K562 (cell line): ENCODE measurements at regions not wholly inside any gene's neighbourhood (a gene's known extent, or its start where the extent isn't known, plus 50 kb on each side); places are given as distances from the start of the nearest gene placed in this dataset.

ENCODE experiments used
- ATAC-seq: fragments of 200-7000 bp; cut with Tn5 transposase; 3 replicates; pipeline ENCODE4 v1.9.1; 2020; ENCODE audit warnings: moderate library complexity
- BruUV-seq: library from RNA; stranded (reverse); fragments of 400-500 nt; replicated peaks from 2 replicates; lab custom pipeline; 2021; lab: Mats Ljungman, UMichigan
- CTCF ChIA-PET: fragments of 300-600 bp; formaldehyde crosslinking; extraction: SDS; loops from one replicate; lab custom pipeline; 2021; ENCODE audit warnings: low intra/inter-chr PET ratio; lab: Yijun Ruan, JAX
- POLR2A ChIA-PET: fragments of 300-600, 350-650 bp; sonication (Branson Sonifier 250); formaldehyde crosslinking; extraction: SDS; loops from one replicate; lab custom pipeline; 2021; ENCODE audit warnings: antibody characterized with exemption, inconsistent platforms; lab: Yijun Ruan, JAX
- DNase-seq, 4 experiments: peaks; one replicate each; pipeline versions ENCODE4 v3.0.0 to v3.0.0-alpha.2; 2011 to 2018; ENCODE audit warnings: low spot score in 3 of 4, mixed read lengths in 3 of 4; ENCODE audit errors: extremely low read depth in 1 of 4
- FAIRE-seq: peaks from 2 replicates; lab custom pipeline; 2011; peaks lifted over from hg19 to GRCh38; lab: Jason Lieb, UNC
- H2AFZ ChIP-seq: 2 replicates; pipeline ENCODE4 v1.6.0; 2011; ENCODE audit warnings: low read depth, low read length, control low read depth, inconsistent platforms
- H3K27ac ChIP-seq: fragments of 200-600 bp; 3 replicates; pipeline ENCODE4 v1.8.0; 2011; ENCODE audit warnings: low read depth, mild to moderate bottlenecking, control low read depth, inconsistent platforms, low read length, moderate library complexity, mixed read lengths; ENCODE audit errors: extremely low read depth
- H3K27me3 ChIP-seq, 2 experiments: fragments of 300-600 bp in 1 of 2; 2 replicates in 1 of 2; 3 replicates in 1 of 2; pipeline versions ENCODE4 v1.6.0 to v1.8.0; 2011; ENCODE audit warnings: inconsistent platforms in 2 of 2, low read length in 2 of 2, mild to moderate bottlenecking in 1 of 2, mixed read lengths in 1 of 2, moderate library complexity in 1 of 2; ENCODE audit not compliant: control insufficient read depth in 2 of 2, insufficient read depth in 2 of 2
- H3K36me3 ChIP-seq: fragments of 300-600 bp; 3 replicates; pipeline ENCODE4 v1.8.0; 2011; ENCODE audit warnings: mild to moderate bottlenecking, low read length, inconsistent platforms; ENCODE audit not compliant: control insufficient read depth, insufficient read depth
- H3K4me1 ChIP-seq, 2 experiments: fragments of 200-600 bp in 1 of 2; replicated peaks in 1 of 2; 2 replicates in 1 of 2; 3 replicates in 1 of 2; pipeline versions ENCODE4 v1.5.1 to v1.8.0; 2011; ENCODE audit warnings: inconsistent platforms in 2 of 2, low read length in 2 of 2, mild to moderate bottlenecking in 1 of 2, mixed read lengths in 1 of 2, moderate library complexity in 1 of 2; ENCODE audit not compliant: control insufficient read depth in 2 of 2, insufficient read depth in 2 of 2
- H3K4me2 ChIP-seq: 2 replicates; pipeline ENCODE4 v1.6.1; 2011; ENCODE audit warnings: low read length, control low read depth, inconsistent platforms, mixed read lengths; ENCODE audit not compliant: insufficient read depth
- H3K4me3 ChIP-seq: fragments of 200-600 bp; sonication (generic), shearing (Covaris generic); 2 replicates; pipeline ENCODE4 v1.5.1; 2016; ENCODE audit warnings: control low read depth, inconsistent platforms
- H3K79me2 ChIP-seq: fragments of 200-600 bp; 3 replicates; pipeline ENCODE4 v1.8.0; 2011; ENCODE audit warnings: low read length, inconsistent platforms; ENCODE audit not compliant: control insufficient read depth, insufficient read depth
- H3K9ac ChIP-seq, 2 experiments: 2 replicates each; pipeline versions ENCODE4 v1.6.0 to v1.6.1; 2011; ENCODE audit warnings: low read depth in 2 of 2, low read length in 2 of 2, control low read depth in 1 of 2, inconsistent platforms in 1 of 2, mild to moderate bottlenecking in 1 of 2, mixed read lengths in 1 of 2; ENCODE audit not compliant: insufficient read depth in 1 of 2
- H3K9me1 ChIP-seq: one replicate; pipeline ENCODE4 v1.6.0; 2011; ENCODE audit warnings: inconsistent platforms, mild to moderate bottlenecking, low read length, moderate library complexity; ENCODE audit not compliant: control insufficient read depth, insufficient read depth
- H3K9me3 ChIP-seq: replicated peaks from 2 replicates; pipeline ENCODE4 v1.5.1; 2011; ENCODE audit warnings: low read depth, low read length, inconsistent platforms; ENCODE audit not compliant: control insufficient read depth, insufficient read depth
- H4K20me1 ChIP-seq: replicated peaks from 2 replicates; pipeline ENCODE4 v1.6.1; 2011; ENCODE audit warnings: low read length, inconsistent platforms, mixed read lengths; ENCODE audit not compliant: control insufficient read depth, insufficient read depth
- BHLHE40 ChIP-seq: IDR thresholded peaks from 2 replicates; pipeline ENCODE4 v1.6.1; 2011; ENCODE audit warnings: low read length, improper control_type of control experiment
- BMI1 ChIP-seq: fragments of 150-350 bp; IDR thresholded peaks from 2 replicates; pipeline ENCODE4 v1.6.1; 2014; ENCODE audit warnings: low read length
- FOXA3 ChIP-seq, 2 experiments: fragments of 450-650 bp in 1 of 2; sonication (generic) in 1 of 2; formaldehyde crosslinking; IDR thresholded peaks in 1 of 2; conservative IDR thresholded peaks in 1 of 2; 2 replicates each; pipeline versions ENCODE4 v1.4.0 to v1.8.0; 2020 to 2022; ENCODE audit warnings: mild to moderate bottlenecking in 2 of 2, missing genetic modification reagents in 1 of 2
- MCM2 ChIP-seq: fragments of 450-650 bp; IDR thresholded peaks from 2 replicates; pipeline ENCODE4 v1.6.1; 2017; ENCODE audit warnings: low read depth, mild to moderate bottlenecking
- PRPF4 ChIP-seq: fragments of 200-400 bp; formaldehyde crosslinking; IDR thresholded peaks from one replicate; pipeline ENCODE4 v1.6.1; 2017; ENCODE audit warnings: low read length, low read depth, mild to moderate bottlenecking; ENCODE audit not compliant: insufficient read depth, poor library complexity, severe bottlenecking
- RB1 ChIP-seq: fragments of 450-650 bp; IDR thresholded peaks from 2 replicates; pipeline ENCODE4 v1.6.1; 2017; ENCODE audit warnings: low read depth, mild to moderate bottlenecking
- SMARCB1 ChIP-seq: IDR thresholded peaks from 2 replicates; pipeline ENCODE4 v1.6.1; 2011; ENCODE audit warnings: improper control_type of control experiment, low read depth; ENCODE audit not compliant: insufficient read length
- U2AF2 ChIP-seq: fragments of 200-400 bp; formaldehyde crosslinking; optimal IDR thresholded peaks from 2 replicates; pipeline ENCODE3; 2017; ENCODE audit warnings: low read depth, mild to moderate bottlenecking, low read length
- ZFP1 ChIP-seq: fragments of 450-650 bp; formaldehyde crosslinking; IDR thresholded peaks from 2 replicates; pipeline ENCODE4 v1.4.0; 2020; ENCODE audit warnings: mild to moderate bottlenecking, mixed read lengths
- ZNF76 ChIP-seq: fragments of 250-450 bp; sonication (Bioruptor Pico); IDR thresholded peaks from 2 replicates; pipeline ENCODE4 v1.4.0; 2020; ENCODE audit warnings: mild to moderate bottlenecking, moderate library complexity, borderline replicate concordance
- WGBS: fragments of 100-300 bp; shearing (Covaris generic); methylation state at CpG from one replicate; pipeline ENCODE4 v1.1.6; 2016; ENCODE audit warnings: low coverage, mixed read lengths; ENCODE audit not compliant: insufficient coverage; ENCODE audit errors: missing lambda C conversion rate; 5-methylcytosine and 5-hydroxymethylcytosine counted together
- in situ Hi-C: fragments of 300-500 bp; cut with MboI; formaldehyde crosslinking; loops from 4 replicates; pipeline ENCODE4 v1.15.0; 2018; ENCODE audit warnings: inconsistent platforms, mixed read lengths
- intact Hi-C: fragments of 100-400 bp; cut with micrococcal nuclease; formaldehyde crosslinking; loops from 2 replicates; pipeline ENCODE4 v1.14.2; 2022
- TF ChIP-seq, protein P1 (sequence below): sonication (generic); formaldehyde crosslinking; IDR thresholded peaks from 2 replicates; pipeline ENCODE4 v1.8.0; 2022; ENCODE audit warnings: mild to moderate bottlenecking, low read depth, missing genetic modification reagents
- TF ChIP-seq, protein P2 (sequence below): fragments of 450-650 bp; formaldehyde crosslinking; IDR thresholded peaks from 2 replicates; pipeline ENCODE4 v1.4.0; 2022; ENCODE audit warnings: missing genetic modification characterization
- TF ChIP-seq, protein P3 (sequence below): fragments of 250-450 bp; sonication (Bioruptor Pico); IDR thresholded peaks from 2 replicates; pipeline ENCODE4 v1.5.0; 2020; ENCODE audit warnings: mild to moderate bottlenecking

DNA sequence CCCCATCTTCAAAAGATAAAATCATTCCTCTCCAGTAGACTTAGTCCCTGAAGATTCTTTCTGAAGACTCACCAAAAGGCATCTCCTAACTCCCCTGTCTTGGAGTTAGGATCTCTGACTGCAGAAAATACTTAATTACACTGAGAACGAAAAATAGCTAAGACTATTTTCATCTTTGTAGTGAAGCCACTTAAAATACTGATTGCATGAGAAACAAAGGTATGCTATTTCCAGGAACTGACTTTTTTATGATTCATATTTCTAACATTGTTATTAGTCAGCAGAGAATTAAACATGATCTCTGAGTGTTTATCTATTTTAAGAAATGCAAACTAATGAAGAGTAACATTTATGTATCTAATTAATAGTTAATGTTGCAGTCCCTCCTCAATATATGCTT, 71.8 kb upstream of the NR3C2 start:
- H3K9ac ChIP-seq: no peak overlapping the region
- FAIRE-seq: no peak
- ChIA-PET CTCF (no interaction called here), POLR2A (no interaction called here)
- no peak overlapping the region for H3K4me3 ChIP-seq
- H3K9me3 ChIP-seq: no peaks in the 10 kb centered on the region
- H3K4me1 ChIP-seq: no peaks in the 10 kb centered on the region
- intact Hi-C loops: no loop called here
- H3K27me3 ChIP-seq: no peaks in the 10 kb centered on the region
- no TSS peak for BruUV-seq
- no peaks in the 10 kb centered on the region for H4K20me1 ChIP-seq
- H3K79me2 ChIP-seq: no peaks in the 10 kb centered on the region
- no peak for ATAC-seq
- H3K4me2 ChIP-seq: no peak overlapping the region
- no peak for DNase-seq
- H3K27ac ChIP-seq: no peak overlapping the region
- 0% methylated on average over 1 of the region's 1 CpG for WGBS
- H3K36me3 ChIP-seq: no peaks in the 10 kb centered on the region
- in situ Hi-C loops: no loop called here
- H2AFZ ChIP-seq: no peak overlapping the region
- no peaks in the 10 kb centered on the region for H3K9me1 ChIP-seq
- TF ChIP-seq, protein P1, sequence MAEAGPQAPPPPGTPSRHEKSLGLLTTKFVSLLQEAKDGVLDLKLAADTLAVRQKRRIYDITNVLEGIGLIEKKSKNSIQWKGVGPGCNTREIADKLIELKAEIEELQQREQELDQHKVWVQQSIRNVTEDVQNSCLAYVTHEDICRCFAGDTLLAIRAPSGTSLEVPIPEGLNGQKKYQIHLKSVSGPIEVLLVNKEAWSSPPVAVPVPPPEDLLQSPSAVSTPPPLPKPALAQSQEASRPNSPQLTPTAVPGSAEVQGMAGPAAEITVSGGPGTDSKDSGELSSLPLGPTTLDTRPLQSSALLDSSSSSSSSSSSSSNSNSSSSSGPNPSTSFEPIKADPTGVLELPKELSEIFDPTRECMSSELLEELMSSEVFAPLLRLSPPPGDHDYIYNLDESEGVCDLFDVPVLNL: no peak
- TF ChIP-seq FOXA3 (CRISPR knock-in tag; conservative IDR thresholded peaks at IDR 0.05 in 1 of 2, IDR thresholded peaks at IDR 0.05 in 1 of 2): no peak
- TF ChIP-seq SMARCB1: no peak
- TF ChIP-seq MCM2: no peak
- TF ChIP-seq ZFP1 (CRISPR knock-in tag): no peak
- TF ChIP-seq, protein P2, sequence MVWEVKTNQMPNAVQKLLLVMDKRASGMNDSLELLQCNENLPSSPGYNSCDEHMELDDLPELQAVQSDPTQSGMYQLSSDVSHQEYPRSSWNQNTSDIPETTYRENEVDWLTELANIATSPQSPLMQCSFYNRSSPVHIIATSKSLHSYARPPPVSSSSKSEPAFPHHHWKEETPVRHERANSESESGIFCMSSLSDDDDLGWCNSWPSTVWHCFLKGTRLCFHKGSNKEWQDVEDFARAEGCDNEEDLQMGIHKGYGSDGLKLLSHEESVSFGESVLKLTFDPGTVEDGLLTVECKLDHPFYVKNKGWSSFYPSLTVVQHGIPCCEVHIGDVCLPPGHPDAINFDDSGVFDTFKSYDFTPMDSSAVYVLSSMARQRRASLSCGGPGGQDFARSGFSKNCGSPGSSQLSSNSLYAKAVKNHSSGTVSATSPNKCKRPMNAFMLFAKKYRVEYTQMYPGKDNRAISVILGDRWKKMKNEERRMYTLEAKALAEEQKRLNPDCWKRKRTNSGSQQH (CRISPR knock-in tag): no peak
- TF ChIP-seq PRPF4: no peak
- TF ChIP-seq U2AF2: no peak
- no peak for TF ChIP-seq BMI1
- TF ChIP-seq, protein P3, sequence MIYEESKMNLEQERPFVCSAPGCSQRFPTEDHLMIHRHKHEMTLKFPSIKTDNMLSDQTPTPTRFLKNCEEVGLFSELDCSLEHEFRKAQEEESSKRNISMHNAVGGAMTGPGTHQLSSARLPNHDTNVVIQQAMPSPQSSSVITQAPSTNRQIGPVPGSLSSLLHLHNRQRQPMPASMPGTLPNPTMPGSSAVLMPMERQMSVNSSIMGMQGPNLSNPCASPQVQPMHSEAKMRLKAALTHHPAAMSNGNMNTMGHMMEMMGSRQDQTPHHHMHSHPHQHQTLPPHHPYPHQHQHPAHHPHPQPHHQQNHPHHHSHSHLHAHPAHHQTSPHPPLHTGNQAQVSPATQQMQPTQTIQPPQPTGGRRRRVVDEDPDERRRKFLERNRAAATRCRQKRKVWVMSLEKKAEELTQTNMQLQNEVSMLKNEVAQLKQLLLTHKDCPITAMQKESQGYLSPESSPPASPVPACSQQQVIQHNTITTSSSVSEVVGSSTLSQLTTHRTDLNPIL (CRISPR knock-in tag): no peak
- no peak for TF ChIP-seq BHLHE40
- TF ChIP-seq RB1: no peak
- TF ChIP-seq ZNF76 (CRISPR knock-in tag): no peak
